GM19468 (cell line): ENCODE measurements at regions not wholly inside any gene's neighbourhood (a gene's known extent, or its start where the extent isn't known, plus 50 kb on each side); places are given as distances from the start of the nearest gene placed in this dataset.
"Not testable (repeated sequence)": the region's sequence is repeated elsewhere in the genome, so short reads cannot be mapped to it uniquely, and the experiment has no call there.

Source experiments
- ATAC-seq: cut with Tn5 transposase; IDR thresholded peaks from one replicate; pipeline ENCODE4 v1.9.1; 2021; ENCODE audit warnings: mild to moderate bottlenecking, moderate library complexity, moderate number of reproducible peaks; ENCODE audit not compliant: unreplicated experiment; ENCODE audit errors: extremely low read depth

DNA sequence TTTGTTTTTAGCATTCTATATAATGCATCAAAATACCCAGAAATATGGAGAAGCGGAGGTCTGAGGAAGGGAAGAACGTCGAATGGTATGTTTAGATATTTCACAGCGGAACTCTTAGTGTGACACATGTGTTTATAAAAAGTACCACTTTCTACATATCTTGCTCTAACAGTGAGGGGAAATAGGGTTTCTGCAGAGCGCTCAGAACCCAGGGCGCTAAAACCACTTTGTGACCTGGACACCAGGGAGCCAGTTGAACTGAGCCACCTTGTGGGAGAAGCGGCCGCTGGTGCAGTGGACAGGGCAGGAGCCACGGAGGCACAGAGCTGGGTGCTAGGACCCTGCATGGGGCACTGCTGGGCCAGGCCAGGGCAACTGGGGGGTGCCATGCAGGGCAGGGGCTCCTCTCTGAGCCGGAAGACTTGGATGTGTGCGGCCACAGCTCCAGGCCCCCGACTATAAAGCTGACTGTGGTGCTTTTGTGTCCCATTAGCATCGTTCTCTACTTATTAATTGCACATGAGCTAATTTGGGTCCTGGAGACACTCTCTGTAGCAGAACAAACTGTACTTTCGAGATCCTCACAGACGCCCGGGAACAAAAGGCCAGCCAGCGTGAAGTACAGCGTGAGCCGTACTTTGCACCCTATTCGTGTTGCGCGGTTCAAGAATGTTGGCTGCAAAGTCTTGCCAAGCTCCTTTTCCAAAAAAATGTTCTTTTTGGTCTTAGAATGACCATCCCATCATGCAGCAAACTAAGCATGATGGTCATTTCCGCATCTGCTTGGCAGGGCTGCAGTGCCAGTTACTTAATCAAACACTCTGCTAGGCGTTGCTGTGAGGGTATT lies 151.9 kb upstream of the ALKAL2 start:
- ATAC-seq, result no peak

DNA sequence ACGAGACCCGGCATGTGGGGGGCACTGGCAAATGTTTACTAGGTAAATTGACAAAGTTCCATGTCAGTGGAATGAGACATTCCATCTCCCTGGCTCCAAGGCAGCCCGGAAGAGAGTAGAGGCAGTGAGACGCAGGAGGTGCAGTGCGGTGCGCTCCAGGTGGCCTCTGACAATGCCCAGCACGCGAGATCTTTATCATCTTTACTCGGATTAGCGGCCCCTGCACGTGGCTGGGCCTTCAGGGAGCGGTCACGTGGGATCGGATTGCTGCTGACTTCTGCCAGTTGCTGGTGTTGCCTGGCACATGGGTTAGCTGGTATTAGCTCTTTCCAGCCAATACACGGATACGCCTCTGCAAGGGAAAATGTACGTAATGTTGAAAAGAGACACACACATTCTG lies 151.2 kb upstream of the ALKAL2 start:
- no peak for ATAC-seq

DNA sequence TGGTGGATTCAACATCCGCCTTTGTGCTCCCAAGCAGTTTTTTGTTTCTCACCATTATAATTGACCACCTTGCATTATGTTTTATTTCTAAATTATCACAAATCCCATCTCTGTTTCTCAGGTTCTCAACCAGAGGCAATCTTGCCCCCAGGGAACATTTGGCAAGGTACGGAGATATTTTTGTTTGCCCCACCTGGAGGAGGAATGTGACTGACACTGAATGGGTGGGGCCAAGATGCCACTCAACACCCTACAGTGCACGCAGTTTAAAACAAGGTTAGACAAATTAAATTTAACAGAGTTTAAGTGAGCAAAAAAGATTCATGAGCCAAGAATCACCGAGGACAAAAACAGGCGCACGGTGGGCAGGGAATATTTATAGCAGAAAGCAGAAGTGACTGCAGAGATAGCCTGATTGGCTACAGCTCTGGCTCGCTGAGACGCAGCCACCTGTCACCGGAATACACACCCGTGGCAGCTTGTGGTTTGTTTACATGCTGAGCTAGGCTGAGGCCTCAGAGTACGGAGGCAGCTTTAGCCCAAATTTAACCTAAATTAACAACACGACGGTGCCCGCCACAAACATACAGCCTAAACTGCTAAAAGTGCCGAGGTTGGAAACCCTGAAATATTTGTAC lies 150.0 kb upstream of the ALKAL2 start:
- peak; percentile 95 for ATAC-seq

DNA sequence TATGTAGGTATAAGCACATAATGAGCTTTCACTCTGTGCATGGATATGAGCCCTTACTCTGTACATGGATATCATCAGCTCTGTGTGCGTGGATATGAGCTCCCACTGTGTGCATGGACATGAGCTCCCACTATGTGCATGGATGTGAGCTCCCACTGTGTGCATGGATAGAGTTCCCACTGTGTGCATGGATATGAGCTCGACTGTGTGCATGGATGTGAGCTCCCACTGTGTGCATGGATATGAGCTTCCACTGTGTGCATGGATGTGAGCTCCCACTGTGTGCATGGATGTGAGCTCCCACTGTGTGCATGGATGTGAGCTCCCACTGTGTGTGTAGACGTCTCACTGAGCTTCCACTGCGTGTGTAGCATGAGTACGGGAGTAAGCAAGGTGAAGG lies 149.3 kb upstream of the ALKAL2 start:
- ATAC-seq, result no peak

DNA sequence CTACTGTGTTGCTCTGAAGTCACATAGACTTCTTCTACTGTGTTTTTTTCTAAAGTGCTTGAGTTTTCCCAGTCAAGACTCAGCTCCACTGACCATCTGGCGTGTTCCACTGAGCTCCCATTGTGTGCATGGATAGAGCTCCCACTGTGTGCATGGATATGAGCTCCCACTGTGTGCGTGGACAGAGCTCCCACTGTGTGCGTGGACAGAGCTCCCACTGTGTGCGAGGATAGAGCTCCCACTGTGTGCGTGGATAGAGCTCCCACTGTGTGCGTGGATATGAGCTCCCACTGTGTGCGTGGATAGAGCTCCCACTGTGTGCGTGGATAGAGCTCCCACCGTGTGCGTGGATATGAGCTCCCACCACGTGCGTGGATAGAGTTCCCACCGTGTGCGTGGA lies 148.3 kb upstream of the ALKAL2 start:
- ATAC-seq, result no peak

DNA sequence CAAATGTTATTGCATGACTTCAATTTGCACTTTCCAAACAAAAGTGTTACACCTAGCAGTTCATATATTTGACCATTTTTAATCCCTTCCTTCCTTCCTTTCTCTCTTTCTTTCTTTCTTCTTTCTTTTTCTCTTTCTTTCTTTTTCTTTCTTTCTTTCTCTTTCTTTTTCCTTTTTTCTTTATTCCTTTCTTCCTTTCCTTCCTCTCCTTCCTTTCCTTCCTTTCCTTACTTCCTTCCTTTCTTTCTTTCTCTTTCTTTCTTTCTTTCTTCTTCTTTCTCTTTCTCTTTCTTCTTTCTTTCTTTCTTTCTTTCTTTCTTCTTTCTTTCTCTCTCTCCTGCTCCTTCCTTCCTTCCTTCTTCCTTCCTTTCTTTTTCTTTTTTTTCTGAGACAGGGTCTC lies 146.7 kb upstream of the ALKAL2 start:
- ATAC-seq, result no peak

DNA sequence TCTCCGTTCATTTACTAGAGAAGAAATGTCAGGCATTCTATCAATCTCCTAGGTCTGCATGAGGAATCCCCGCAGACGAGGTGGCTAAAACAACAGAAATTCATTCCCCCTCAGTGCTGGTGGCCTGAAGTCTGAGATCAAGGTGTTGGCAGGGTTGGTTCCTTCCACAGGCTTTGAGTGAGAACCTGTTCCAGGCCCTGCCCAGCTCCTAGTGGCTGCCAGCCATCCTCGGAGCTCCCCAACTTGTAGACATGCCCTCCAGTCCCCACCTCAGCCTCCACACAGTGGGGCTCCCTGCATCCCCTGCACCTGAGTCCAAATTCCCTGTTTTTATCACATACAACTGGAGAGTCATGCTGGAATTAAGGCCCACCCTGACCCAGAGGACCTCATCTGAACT lies 145.3 kb upstream of the ALKAL2 start:
- no peak for ATAC-seq

DNA sequence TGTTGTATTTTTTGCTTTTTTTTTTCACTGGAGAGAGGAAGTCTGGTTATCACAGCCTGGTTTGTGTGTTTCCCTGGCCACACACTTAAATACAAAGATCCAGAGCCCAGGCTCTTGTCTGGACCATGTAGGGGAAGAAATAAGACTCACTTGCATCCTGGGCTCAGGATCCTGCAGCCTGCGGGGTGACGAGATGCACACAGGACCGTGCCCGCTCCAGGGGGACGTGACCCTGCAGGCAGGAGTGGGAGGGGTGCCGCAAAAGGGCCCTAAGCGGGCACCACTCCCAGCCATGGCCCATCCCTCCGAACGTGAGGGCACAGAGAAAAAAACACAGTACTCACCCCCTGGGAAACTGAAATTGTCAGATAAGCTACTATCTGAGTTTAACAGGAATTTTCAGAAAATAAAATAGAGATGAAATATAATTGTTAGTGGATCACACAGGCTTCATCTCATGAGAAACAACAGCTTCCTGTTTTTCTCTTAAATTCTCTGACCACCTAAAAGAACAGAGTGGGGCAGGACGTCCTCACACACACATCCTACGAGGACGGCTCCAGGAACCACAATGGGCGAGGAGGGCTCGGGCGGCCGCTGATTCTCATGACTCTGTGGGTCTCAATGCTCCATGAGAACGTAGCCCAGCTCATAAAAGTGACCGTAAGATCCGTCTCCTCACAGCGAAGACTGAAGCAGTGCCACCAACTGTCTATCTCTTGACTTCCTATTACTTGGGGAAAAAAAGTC lies 142.6 kb upstream of the ALKAL2 start:
- no peak for ATAC-seq

DNA sequence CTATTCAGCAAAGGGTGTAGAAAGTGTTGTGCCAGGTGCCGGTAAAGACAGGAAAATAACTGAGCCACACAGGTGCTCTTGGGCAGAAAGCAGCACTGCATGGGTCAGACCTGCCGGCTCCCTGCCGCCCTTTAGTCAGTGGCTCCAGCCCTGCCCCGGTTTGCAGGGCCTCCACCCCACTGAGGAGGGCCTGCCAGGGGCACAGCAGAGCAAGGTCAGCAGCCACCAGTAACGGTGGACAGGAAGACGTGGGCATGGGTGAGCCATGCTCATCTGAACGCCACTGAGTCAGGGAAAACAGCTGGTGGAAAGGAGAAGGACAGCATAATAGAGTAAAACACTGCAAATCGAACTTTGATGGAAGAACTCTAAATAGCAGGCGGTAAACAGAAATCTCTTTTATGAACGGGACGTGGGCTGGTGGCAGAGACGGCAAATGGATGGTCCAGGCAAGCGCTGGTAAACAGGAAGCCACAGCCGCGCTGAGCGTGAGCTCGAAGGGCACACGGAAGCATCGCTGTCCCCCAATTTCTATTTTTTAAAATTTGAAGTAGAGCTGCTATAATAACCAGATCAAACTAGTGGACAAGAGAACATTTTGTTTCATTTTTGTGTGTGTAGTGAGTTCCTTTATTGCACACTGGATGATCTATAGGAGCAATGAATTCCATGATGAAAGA lies 141.8 kb upstream of the ALKAL2 start:
- ATAC-seq, result no peak

DNA sequence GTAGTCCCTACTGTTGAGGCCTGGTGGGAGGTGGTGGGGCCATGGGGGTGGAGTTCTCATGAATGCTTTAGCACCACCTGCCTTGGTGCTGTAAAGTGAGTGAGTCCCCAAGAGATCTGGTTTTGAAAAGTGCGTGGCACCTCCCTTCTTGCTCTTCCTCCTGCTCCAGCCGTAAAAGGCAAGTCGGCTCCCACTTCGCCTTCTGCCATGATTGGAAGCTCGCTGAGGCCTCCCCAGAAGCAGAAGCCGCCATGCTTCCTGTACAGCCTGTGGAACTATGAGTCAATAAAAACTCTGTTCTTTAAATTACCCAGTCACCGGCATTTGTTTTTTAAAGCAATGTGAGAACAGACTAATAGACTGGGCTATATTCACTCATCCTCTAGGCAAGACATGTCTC lies 141.3 kb upstream of the ALKAL2 start:
- ATAC-seq, result no peak

DNA sequence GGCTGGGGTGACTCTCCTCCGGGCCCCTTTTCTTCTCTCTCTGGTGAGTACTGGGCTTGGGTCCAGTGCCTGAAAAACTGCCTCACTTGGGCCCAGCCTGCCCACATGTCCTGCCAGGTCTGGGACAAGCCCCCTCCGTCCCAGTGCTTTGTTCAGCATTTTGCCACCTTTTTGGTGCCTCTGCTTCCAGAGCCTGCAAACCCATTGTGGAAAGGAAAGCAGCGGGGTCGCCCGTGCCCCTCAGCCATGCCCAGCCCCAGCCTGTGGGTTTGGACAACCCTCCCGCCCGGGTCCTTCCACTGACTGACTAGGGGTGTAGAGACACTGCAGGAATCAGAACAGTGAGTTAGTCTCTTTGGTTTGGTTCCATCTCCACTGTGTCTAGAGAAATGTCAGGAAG lies 140.7 kb upstream of the ALKAL2 start:
- ATAC-seq, result no peak

DNA sequence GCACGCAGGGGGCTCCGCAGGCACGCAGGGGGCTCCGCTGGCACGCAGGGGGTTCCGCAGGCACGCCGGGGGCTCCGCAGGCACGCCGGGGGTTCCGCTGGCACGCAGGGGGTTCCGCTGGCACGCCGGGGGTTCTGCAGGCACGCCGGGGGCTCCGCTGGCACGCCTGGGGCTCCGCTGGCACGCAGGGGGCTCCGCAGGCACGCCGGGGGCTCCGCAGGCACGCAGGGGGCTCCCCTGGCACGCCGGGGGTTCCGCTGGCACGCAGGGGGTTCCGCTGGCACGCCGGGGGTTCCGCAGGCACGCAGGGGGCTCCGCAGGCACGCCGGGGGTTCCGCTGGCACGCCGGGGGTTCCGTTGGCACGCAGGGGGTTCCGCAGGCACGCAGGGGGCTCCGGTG lies 138.8 kb upstream of the ALKAL2 start:
- ATAC-seq, result not testable (repeated sequence)

DNA sequence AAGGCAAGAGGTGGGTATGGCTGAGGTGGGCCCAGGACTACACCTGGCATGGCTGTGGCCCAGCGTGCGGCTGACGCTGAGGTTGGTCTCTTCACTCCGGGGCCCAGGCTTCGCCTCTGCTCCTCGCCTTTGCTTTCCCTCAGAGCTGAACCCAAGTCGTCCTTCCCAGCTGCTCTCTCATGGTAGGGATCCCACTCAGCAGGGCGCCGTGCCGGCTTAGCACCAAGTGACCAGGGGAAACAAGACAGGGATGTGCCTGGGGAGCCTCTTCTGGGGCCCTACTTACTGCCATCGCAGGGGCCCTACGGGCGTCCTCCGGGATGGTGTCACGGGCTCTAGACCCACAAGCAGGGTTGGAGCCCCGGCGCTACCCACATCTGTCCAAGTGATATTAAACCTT lies 138.1 kb upstream of the ALKAL2 start:
- ATAC-seq, result no peak

DNA sequence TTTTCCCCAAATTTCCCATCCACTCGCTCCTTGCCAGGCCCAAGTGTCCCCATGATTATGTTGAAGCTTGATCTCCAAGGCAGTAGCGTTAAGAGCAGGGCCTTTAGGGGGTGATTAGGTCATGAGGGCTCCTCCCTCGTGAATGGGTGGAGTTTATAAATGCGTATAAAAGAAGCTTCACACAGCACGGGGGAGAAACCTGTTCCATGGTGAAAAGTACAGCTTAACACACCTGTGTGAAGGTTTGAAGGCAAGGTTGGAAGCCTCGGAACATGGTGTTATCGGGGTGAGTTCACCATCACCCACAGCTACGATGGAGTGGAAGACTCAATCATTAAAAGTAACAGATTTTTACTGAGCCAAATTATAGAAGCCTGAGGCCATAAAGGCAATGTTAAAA lies 137.4 kb upstream of the ALKAL2 start:
- no peak for ATAC-seq

DNA sequence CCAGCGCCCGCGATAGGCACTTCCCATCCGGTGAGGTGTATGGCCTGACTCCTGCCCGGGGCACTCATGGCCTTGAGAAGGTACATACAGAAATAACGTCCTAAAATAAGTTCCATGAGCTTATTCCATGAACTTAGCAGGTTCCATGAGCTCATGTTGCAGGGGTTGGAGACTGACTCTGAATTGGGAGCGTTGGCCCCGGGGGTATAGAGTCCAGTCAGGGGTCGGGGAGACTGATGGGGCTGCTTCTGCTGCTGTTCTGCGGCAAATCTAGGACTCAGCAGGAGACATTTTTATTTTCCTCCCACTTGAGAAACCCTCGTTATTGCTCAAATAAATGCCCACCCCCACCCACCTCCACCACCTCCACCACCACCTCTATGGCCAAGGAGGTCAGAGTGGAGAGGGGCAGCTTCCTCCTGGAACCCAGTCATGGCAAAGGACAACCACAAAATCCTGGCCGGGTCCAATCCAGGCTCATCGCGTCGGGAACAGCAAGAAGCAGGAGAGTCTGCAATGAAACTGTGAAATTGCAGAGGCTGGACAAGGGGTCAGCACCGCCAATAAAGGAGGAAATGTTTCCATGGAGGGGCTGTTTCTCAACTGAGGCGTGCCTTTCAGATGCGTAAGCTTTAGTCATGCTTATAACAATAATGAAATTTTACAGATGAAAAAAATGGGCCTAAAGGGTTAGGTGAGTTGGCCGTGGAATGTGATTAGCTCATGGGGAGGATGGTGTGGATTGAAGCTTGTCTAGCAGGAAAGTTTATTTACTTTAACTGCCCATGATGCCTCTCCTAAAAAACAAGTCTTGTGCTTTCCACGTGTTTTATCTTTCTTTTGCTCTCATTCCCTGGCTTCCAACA lies 136.6 kb upstream of the ALKAL2 start:
- no peak for ATAC-seq

DNA sequence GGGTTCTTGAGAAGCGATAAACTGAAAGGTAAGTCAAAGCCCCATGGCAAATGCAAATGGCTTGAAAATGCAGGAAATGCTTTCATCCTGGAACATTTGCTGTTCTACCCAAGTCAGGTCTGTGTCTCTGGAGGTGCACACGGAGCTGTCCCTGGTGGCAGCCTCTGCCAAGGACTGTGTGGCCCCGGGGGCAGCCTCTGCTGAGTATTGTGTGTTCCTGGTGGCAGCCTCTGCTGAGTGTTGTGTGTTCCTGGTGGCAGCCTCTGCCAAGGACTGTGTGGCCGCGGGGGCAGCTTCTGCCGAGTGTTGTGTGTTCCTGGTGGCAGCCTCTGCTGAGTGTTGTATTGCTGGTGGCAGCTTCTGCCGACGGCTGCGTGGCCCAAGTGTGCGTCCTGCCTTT lies 135.6 kb upstream of the ALKAL2 start:
- ATAC-seq, result no peak

DNA sequence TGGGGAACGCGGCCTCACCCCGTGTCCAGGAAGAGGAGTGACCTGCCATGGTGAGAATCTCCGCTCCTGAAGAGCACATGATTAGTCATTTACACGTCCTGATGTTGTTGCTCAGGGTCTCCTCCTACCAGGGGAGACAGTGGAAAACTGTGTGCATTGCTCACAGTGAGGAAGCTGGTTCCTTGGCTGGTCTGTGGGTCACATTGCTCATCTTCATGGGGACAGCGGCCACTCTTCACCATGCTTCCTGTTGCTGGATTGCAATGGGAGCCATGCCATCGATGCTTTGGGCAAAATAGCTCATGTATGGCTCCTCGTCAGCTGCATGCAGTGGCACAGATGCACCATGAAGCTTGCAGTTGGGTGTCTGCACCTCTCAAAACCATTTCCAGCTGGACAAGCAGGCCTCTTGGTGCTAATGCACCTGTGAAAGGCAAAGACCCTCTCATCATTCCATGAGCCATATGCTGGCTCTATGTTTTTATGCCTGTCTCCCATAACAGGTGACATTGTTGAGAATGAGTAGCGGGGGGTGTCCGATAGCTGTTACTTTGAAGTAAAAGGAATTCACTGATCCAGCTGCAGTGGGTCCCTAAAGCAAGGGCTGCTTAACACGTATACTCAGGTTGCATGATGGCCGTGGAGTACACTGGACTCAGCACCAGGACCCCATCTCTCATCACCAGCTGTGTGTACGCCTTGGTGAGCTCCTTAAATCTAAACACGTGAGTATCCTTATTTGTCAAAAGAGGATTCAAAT lies 135.0 kb upstream of the ALKAL2 start:
- ATAC-seq, result no peak

DNA sequence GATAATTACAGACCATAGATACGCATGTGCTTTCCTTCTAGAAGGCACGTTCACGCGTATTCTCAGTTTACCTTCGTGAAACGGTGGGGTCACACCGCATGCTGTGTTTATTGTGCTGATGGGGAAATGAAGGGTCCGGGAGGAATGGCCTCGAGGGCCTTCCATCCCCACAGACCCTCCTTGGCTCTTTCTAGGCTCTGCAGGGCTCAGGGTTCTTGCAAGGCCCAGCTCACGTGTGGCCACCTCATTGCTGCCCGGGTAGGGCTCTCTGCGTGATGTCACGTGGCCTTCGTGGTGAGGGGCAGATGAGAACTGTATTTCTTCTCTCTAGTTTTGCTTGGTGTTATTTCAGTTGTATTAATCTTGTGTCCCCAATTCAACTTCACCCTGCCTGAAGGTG lies 133.5 kb upstream of the ALKAL2 start:
- ATAC-seq, result no peak

DNA sequence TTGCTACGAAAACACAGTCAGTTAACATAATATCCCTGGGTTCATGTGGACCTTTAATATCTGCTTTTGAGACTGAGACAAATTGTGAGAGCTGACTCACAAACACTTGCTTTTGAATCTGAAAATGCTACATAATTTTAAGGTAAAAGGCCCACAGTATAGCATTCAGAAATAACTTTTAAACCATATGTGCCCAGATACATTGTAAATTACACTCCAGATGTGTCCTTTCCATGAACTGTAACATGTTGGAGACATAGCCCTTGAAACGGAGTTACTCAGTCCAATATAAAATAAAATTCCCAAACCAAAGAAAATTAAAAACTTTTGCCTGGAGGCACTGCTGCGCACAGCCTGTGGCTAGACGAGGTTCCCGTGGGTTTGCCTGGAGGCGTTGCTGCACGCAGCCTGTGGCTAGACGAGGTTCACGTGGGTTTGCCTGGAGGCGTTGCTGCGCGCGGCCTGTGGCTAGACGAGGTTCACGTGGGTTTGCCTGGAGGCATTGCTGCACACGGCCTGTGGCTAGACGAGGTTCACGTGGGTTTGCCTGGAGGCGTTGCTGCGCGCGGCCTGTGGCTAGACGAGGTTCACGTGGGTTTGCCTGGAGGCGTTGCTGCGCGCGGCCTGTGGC lies 131.9 kb upstream of the ALKAL2 start:
- no peak for ATAC-seq
